GM19238 (cell line): ENCODE measurements at regions not wholly inside any gene's neighbourhood (a gene's known extent, or its start where the extent isn't known, plus 50 kb on each side); places are given as distances from the start of the nearest gene placed in this dataset.

Source experiments
- DNase-seq: peaks from one replicate; pipeline ENCODE4 v3.0.0; 2011; ENCODE audit warnings: low spot score; ENCODE audit not compliant: insufficient read length

GRCh38 chr20:61106438-61106837, 145.6 kb upstream of the CDH4 start:
- DNase-seq, result no peak

GRCh38 chr20:61109221-61109805, 142.7 kb upstream of the CDH4 start:
- DNase-seq, result no peak

GRCh38 chr20:61112515-61112914, 139.5 kb upstream of the CDH4 start:
- no peak for DNase-seq

- DNase-seq, result no peak
Measured at GRCh38 chr20:61113731-61114130, 138.3 kb upstream of the CDH4 start.

GRCh38 chr20:61114493-61115175, 137.4 kb upstream of the CDH4 start:
- no peak for DNase-seq

- DNase-seq, result no peak
Measured at GRCh38 chr20:61115364-61116065, 136.5 kb upstream of the CDH4 start.

- no peak for DNase-seq
Measured at GRCh38 chr20:61117725-61118124, 134.3 kb upstream of the CDH4 start.

GRCh38 chr20:61118429-61119224, 133.4 kb upstream of the CDH4 start:
- no peak for DNase-seq

- no peak for DNase-seq
Measured at GRCh38 chr20:61119273-61119672, 132.8 kb upstream of the CDH4 start.

GRCh38 chr20:61119794-61120410, 132.2 kb upstream of the CDH4 start:
- no peak for DNase-seq

- no peak for DNase-seq
Measured at GRCh38 chr20:61120595-61121515, 131.2 kb upstream of the CDH4 start.

- no peak for DNase-seq
Measured at GRCh38 chr20:61121661-61122060, 130.4 kb upstream of the CDH4 start.

GRCh38 chr20:61123286-61123685, 128.8 kb upstream of the CDH4 start:
- no peak for DNase-seq

GRCh38 chr20:61123751-61124368, 128.2 kb upstream of the CDH4 start:
- no peak for DNase-seq

- no peak for DNase-seq
Measured at GRCh38 chr20:61125076-61125475, 127.0 kb upstream of the CDH4 start.

GRCh38 chr20:61125546-61126180, 126.4 kb upstream of the CDH4 start:
- DNase-seq, result no peak

- no peak for DNase-seq
Measured at GRCh38 chr20:61126369-61127195, 125.5 kb upstream of the CDH4 start.

GRCh38 chr20:61127311-61128039, 124.6 kb upstream of the CDH4 start:
- DNase-seq, result no peak
